ENCODE measurements at regions not wholly inside any gene's neighbourhood (a gene's known extent, or its start where the extent isn't known, plus 50 kb on each side); places are given as distances from the start of the nearest gene placed in this dataset.

DNA sequence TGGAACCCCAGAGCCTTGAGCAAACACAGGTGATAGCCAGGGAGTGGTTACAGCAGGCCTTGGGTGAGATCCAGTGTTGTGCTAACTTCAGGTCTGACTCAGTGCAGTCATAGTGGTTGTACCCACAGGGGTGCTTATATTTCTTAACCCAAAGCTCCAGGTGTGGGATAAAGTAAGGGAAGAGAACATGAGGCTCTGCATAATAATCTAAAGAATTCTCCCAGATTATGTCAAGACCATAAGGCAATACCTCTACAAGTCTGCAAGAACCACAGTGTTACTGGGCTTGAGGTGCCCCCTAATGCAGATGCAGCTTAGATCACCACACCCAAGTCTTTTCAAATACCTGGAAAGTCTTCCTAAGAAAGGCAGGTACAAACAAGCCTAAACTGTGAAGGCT, 485.4 kb downstream of the RFC3 start:
- no peak overlapping the region for H3K4me2 ChIP-seq (ENCODE audit: insufficient read depth, low read length)
- no peaks in the 10 kb centered on the region for H4K20me1 ChIP-seq (replicated peaks; ENCODE audit: control insufficient read depth, extremely low read depth, insufficient read depth, low read length)
- intact Hi-C loops (cut with micrococcal nuclease) (loop anchor here (10.0 kb wide), 1 partner anchor 121 kb away; no protein-coding TSS in a partner anchor), dilution Hi-C loops (cut with MboI; ENCODE audit: extremely low pct_ligation_motif_present, low sequenced_read_pairs) (no loop called here)
- FAIRE-seq = no peak
- no TSS peak for BruUV-seq (replicated peaks)
- no peaks in the 10 kb centered on the region for H3K9me1 ChIP-seq (replicated peaks; ENCODE audit: control insufficient read depth, extremely low read depth, insufficient read depth, low read length)
- no peak overlapping the region for H3K9ac ChIP-seq (replicated peaks; ENCODE audit: extremely low read depth, insufficient read depth, low read length)
- ChIA-PET POLR2A (no interaction called here), CTCF (no interaction called here)
- DNase-seq (ENCODE audit: low read depth, low spot score) = no peak
- H3K4me1 ChIP-seq (ENCODE audit: control insufficient read depth, extremely low read depth, insufficient read depth, low read length) = no peaks in the 10 kb centered on the region
- no peaks in the 10 kb centered on the region for H3K9me3 ChIP-seq (replicated peaks; ENCODE audit: control insufficient read depth, insufficient read depth, low read length)
- no peak for TF ChIP-seq EZH2 (IDR thresholded peaks at IDR 0.05; ENCODE audit: borderline replicate concordance, low read depth, low read length, severe bottlenecking)
- no peak for TF ChIP-seq JUN (IDR thresholded peaks at IDR 0.05; ENCODE audit: borderline replicate concordance, insufficient read depth, insufficient read length, low read depth)
- TF ChIP-seq GATA2 (IDR thresholded peaks at IDR 0.05; ENCODE audit: insufficient read depth, insufficient read length, low read depth, low read length) = no peak
- TF ChIP-seq, protein P1, sequence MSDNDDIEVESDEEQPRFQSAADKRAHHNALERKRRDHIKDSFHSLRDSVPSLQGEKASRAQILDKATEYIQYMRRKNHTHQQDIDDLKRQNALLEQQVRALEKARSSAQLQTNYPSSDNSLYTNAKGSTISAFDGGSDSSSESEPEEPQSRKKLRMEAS (IDR thresholded peaks at IDR 0.05; ENCODE audit: insufficient read depth, insufficient read length) = no peak
- no peaks in the 10 kb centered on the region for H3K36me3 ChIP-seq (ENCODE audit: control insufficient read depth in 2 of 2, extremely low read depth in 1 of 2, insufficient read depth in 2 of 2, low read length in 2 of 2)
- no peak overlapping the region for H3K27ac ChIP-seq (ENCODE audit: insufficient read depth, low read depth, low read length)
- no peaks in the 10 kb centered on the region for H3K79me2 ChIP-seq (ENCODE audit: control insufficient read depth, insufficient read depth, low read length)
- H2AFZ ChIP-seq (ENCODE audit: low read depth, low read length) = no peak overlapping the region
- H3K4me3 ChIP-seq (replicated peaks in 1 of 3; ENCODE audit: insufficient read depth in 1 of 3, low read depth in 1 of 3, low read length in 3 of 3) = no peak overlapping the region
- no peaks in the 10 kb centered on the region for H3K27me3 ChIP-seq (ENCODE audit: control insufficient read depth in 2 of 2, insufficient read depth in 2 of 2, low read length in 2 of 2)

- FAIRE-seq (no peak), DNase-seq (ENCODE audit: low read depth, low spot score) (no peak)
- intact Hi-C loops (cut with micrococcal nuclease) (loop anchor here (10.0 kb wide), 1 partner anchor 117 kb away; no protein-coding TSS in a partner anchor), dilution Hi-C loops (cut with MboI; ENCODE audit: extremely low pct_ligation_motif_present, low sequenced_read_pairs) (no loop called here)
- BruUV-seq (replicated peaks) = no TSS peak
- H3K9me1 ChIP-seq (replicated peaks; ENCODE audit: control insufficient read depth, extremely low read depth, insufficient read depth, low read length) = no peaks in the 10 kb centered on the region
- H3K9me3 ChIP-seq (replicated peaks; ENCODE audit: control insufficient read depth, insufficient read depth, low read length) = no peaks in the 10 kb centered on the region
- no peak overlapping the region for H3K4me3 ChIP-seq (replicated peaks in 1 of 3; ENCODE audit: insufficient read depth in 1 of 3, low read depth in 1 of 3, low read length in 3 of 3)
- no peaks in the 10 kb centered on the region for H3K36me3 ChIP-seq (ENCODE audit: control insufficient read depth in 2 of 2, extremely low read depth in 1 of 2, insufficient read depth in 2 of 2, low read length in 2 of 2)
- TF ChIP-seq CTCF (IDR thresholded peaks at IDR 0.05; ENCODE audit: extremely low read depth in 1 of 2, insufficient read depth in 1 of 2, low read depth in 1 of 2, low read length in 2 of 2) (no peak), FOS (IDR thresholded peaks at IDR 0.05; ENCODE audit: borderline replicate concordance, insufficient read depth, low read length) (no peak), MYC (IDR thresholded peaks at IDR 0.05; ENCODE audit: low read depth, low read length) (no peak), EZH2 (IDR thresholded peaks at IDR 0.05; ENCODE audit: borderline replicate concordance, low read depth, low read length, severe bottlenecking) (no peak), GATA2 (IDR thresholded peaks at IDR 0.05; ENCODE audit: insufficient read depth, insufficient read length, low read depth, low read length) (no peak), POLR2AphosphoS5 (IDR thresholded peaks at IDR 0.05; ENCODE audit: insufficient read depth, low read depth, low read length) (no peak), JUN (IDR thresholded peaks at IDR 0.05; ENCODE audit: borderline replicate concordance, insufficient read depth, insufficient read length, low read depth) (no peak), POLR2A (IDR thresholded peaks at IDR 0.05; ENCODE audit: low read depth, low read length) (no peak)
- TF ChIP-seq, protein P1 (IDR thresholded peaks at IDR 0.05; ENCODE audit: insufficient read depth, insufficient read length) = no peak
- H3K4me2 ChIP-seq (ENCODE audit: insufficient read depth, low read length) = no peak overlapping the region
- no peaks in the 10 kb centered on the region for H3K79me2 ChIP-seq (ENCODE audit: control insufficient read depth, insufficient read depth, low read length)
- no peaks in the 10 kb centered on the region for H3K27me3 ChIP-seq (ENCODE audit: control insufficient read depth in 2 of 2, insufficient read depth in 2 of 2, low read length in 2 of 2)
- H3K9ac ChIP-seq (replicated peaks; ENCODE audit: extremely low read depth, insufficient read depth, low read length) = no peak overlapping the region
- POLR2A ChIA-PET = no interaction called here
- H4K20me1 ChIP-seq (replicated peaks; ENCODE audit: control insufficient read depth, extremely low read depth, insufficient read depth, low read length) = no peaks in the 10 kb centered on the region
- H3K27ac ChIP-seq (ENCODE audit: insufficient read depth, low read depth, low read length) = no peak overlapping the region
- no peaks in the 10 kb centered on the region for H3K4me1 ChIP-seq (ENCODE audit: control insufficient read depth, extremely low read depth, insufficient read depth, low read length)
- H2AFZ ChIP-seq (ENCODE audit: low read depth, low read length) = no peak overlapping the region
- CTCF ChIA-PET = interaction anchor here (2.0 kb wide), 1 partner anchor 12 kb away, joined by 5 read pairs; no protein-coding TSS in a partner anchor
These were observed 489.7 kb downstream of the RFC3 start for GRCh38 chr13:34307607-34308006.
